ENCODE measurements at regions not wholly inside any gene's neighbourhood (a gene's known extent, or its start where the extent isn't known, plus 50 kb on each side); places are given as distances from the start of the nearest gene placed in this dataset.

GRCh38 chr15:97703400-97703799 is 257.1 kb upstream of the ARRDC4 start:
- no peak for DNase-seq (ENCODE audit: low spot score)

GRCh38 chr15:97706059-97706458 is 254.4 kb upstream of the ARRDC4 start:
- no peak for DNase-seq (ENCODE audit: low spot score)

- no peak for DNase-seq (ENCODE audit: low spot score)
Measured at GRCh38 chr15:97708252-97708651, 252.3 kb upstream of the ARRDC4 start.

- DNase-seq (ENCODE audit: low spot score) = no peak
Measured at GRCh38 chr15:97712530-97712929, 248.0 kb upstream of the ARRDC4 start.

- DNase-seq (ENCODE audit: low spot score) = no peak
Measured at GRCh38 chr15:97717806-97718205, 242.7 kb upstream of the ARRDC4 start.

GRCh38 chr15:97718509-97718908 is 242.0 kb upstream of the ARRDC4 start:
- no peak for DNase-seq (ENCODE audit: low spot score)

- no peak for DNase-seq (ENCODE audit: low spot score)
Measured at GRCh38 chr15:97728791-97729190, 231.7 kb upstream of the ARRDC4 start.

GRCh38 chr15:97729270-97729669 is 231.2 kb upstream of the ARRDC4 start:
- DNase-seq (ENCODE audit: low spot score) = no peak

- DNase-seq (ENCODE audit: low spot score) = no peak
Measured at GRCh38 chr15:97730315-97730714, 230.2 kb upstream of the ARRDC4 start.

GRCh38 chr15:97731859-97732258 is 228.6 kb upstream of the ARRDC4 start:
- no peak for DNase-seq (ENCODE audit: low spot score)

GRCh38 chr15:97733373-97733772 is 227.1 kb upstream of the ARRDC4 start:
- DNase-seq (ENCODE audit: low spot score) = no peak

- DNase-seq (ENCODE audit: low spot score) = no peak
Measured at GRCh38 chr15:97736748-97737147, 223.8 kb upstream of the ARRDC4 start.

GRCh38 chr15:97745481-97746071 is 214.9 kb upstream of the ARRDC4 start:
- DNase-seq (ENCODE audit: low spot score) = peak; percentile 38

- DNase-seq (ENCODE audit: low spot score) = no peak
Measured at GRCh38 chr15:97747342-97747741, 213.2 kb upstream of the ARRDC4 start.

- DNase-seq (ENCODE audit: low spot score) = no peak
Measured at GRCh38 chr15:97748576-97748975, 211.9 kb upstream of the ARRDC4 start.

GRCh38 chr15:97750060-97750459 is 210.4 kb upstream of the ARRDC4 start:
- DNase-seq (ENCODE audit: low spot score) = no peak

- no peak for DNase-seq (ENCODE audit: low spot score)
Measured at GRCh38 chr15:97755726-97756125, 204.8 kb upstream of the ARRDC4 start.

- DNase-seq (ENCODE audit: low spot score) = no peak
Measured at GRCh38 chr15:97759363-97759762, 201.1 kb upstream of the ARRDC4 start.

- no peak for DNase-seq (ENCODE audit: low spot score)
Measured at GRCh38 chr15:97761110-97761509, 199.4 kb upstream of the ARRDC4 start.

- DNase-seq (ENCODE audit: low spot score) = no peak
Measured at GRCh38 chr15:97783240-97783639, 177.3 kb upstream of the ARRDC4 start.

- no peak for DNase-seq (ENCODE audit: low spot score)
Measured at GRCh38 chr15:97786741-97787140, 173.8 kb upstream of the ARRDC4 start.

- DNase-seq (ENCODE audit: low spot score) = no peak
Measured at GRCh38 chr15:97790180-97790579, 170.3 kb upstream of the ARRDC4 start.

GRCh38 chr15:97791824-97792792 is 168.4 kb upstream of the ARRDC4 start:
- no peak for DNase-seq (ENCODE audit: low spot score)

GRCh38 chr15:97804950-97805349 is 155.6 kb upstream of the ARRDC4 start:
- no peak for DNase-seq (ENCODE audit: low spot score)
